ENCODE measurements at regions not wholly inside any gene's neighbourhood (a gene's known extent, or its start where the extent isn't known, plus 50 kb on each side); places are given as distances from the start of the nearest gene placed in this dataset.

DNA sequence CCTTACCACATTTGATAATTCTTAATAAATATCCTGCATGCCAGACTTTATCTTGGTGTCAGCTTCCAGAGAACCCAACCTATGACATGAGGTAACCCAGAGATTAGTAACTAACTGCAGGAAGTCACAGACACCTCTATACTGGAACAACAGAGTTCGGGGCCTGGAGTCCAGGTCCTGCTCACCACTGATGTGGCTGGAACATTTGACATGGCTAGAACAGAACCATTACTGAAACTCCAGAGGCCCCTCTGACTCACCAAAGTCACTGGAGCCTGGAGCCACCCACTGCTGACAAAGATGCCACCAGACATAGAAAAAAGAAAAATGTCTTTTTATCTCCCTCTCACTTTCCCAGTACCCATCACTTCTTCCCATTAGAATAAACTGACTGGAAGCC lies 403.7 kb downstream of the MID1IP1 start:
- no peaks in the 10 kb centered on the region for H3K79me2 ChIP-seq (ENCODE audit: control insufficient read depth, insufficient read depth, low read length)
- ChIA-PET POLR2A (interaction anchor here (0.6 kb wide), 1 partner anchor 776 kb away, joined by 4 read pairs; no protein-coding TSS in a partner anchor), CTCF (ENCODE audit: low intra/inter-chr PET ratio) (no interaction called here)
- WGBS (ENCODE audit: insufficient coverage, low coverage, missing lambda C conversion rate), result 0% methylated on average over 1 of the region's 1 CpG
- H3K9ac ChIP-seq (ENCODE audit: insufficient read depth in 1 of 2, low read depth in 2 of 2, low read length in 2 of 2), result no peak overlapping the region
- no peak for DNase-seq (ENCODE audit: extremely low read depth in 1 of 4, low spot score in 3 of 4)
- no peak overlapping the region for H3K4me2 ChIP-seq (ENCODE audit: insufficient read depth, low read length)
- no peaks in the 10 kb centered on the region; a peak in 2 of 5 replicates for H3K27me3 ChIP-seq (ENCODE audit: control insufficient read depth in 2 of 2, insufficient read depth in 2 of 2, low read length in 2 of 2)
- H3K9me3 ChIP-seq (replicated peaks; ENCODE audit: control insufficient read depth, insufficient read depth, low read depth, low read length), result no peaks in the 10 kb centered on the region
- in situ Hi-C loops (cut with MboI) (no loop called here), intact Hi-C loops (cut with micrococcal nuclease) (no loop called here)
- H2AFZ ChIP-seq (ENCODE audit: low read depth, low read length), result no peak overlapping the region
- H4K20me1 ChIP-seq (replicated peaks; ENCODE audit: control insufficient read depth, insufficient read depth, low read length), result no peaks in the 10 kb centered on the region
- no peak overlapping the region for H3K27ac ChIP-seq (ENCODE audit: extremely low read depth, low read depth, low read length)
- no peaks in the 10 kb centered on the region for H3K36me3 ChIP-seq (ENCODE audit: control insufficient read depth, insufficient read depth, low read length)
- no peaks in the 10 kb centered on the region for H3K9me1 ChIP-seq (ENCODE audit: control insufficient read depth, insufficient read depth, low read length)
- ATAC-seq, result no peak
- peaks cover 0 to 8% of the 10 kb centered on the region in 2 experiments; a peak in 2 of 5 replicates for H3K4me1 ChIP-seq (replicated peaks in 1 of 2; ENCODE audit: control insufficient read depth in 2 of 2, insufficient read depth in 2 of 2, low read length in 2 of 2)
- no TSS peak for BruUV-seq (replicated peaks)
- FAIRE-seq, result no peak
- H3K4me3 ChIP-seq, result no peak overlapping the region
- TF ChIP-seq NCOA4 (IDR thresholded peaks at IDR 0.05; ENCODE audit: partially characterized antibody) (no peak), GABPB2 (CRISPR knock-in tag; conservative IDR thresholded peaks at IDR 0.05) (no peak), ZBTB7A (IDR thresholded peaks at IDR 0.05; ENCODE audit: borderline replicate concordance, control insufficient read depth, low read depth, low read length) (no peak), SAFB2 (IDR thresholded peaks at IDR 0.05; ENCODE audit: borderline replicate concordance, low read depth, low read length, severe bottlenecking) (no peak), RNF2 (IDR thresholded peaks at IDR 0.05) (no peak), HSF4 (CRISPR knock-in tag; IDR thresholded peaks at IDR 0.05; ENCODE audit: borderline replicate concordance) (no peak), NR1H2 (CRISPR knock-in tag; IDR thresholded peaks at IDR 0.05) (no peak), PHF20 (IDR thresholded peaks at IDR 0.05; ENCODE audit: partially characterized antibody) (no peak)
- TF ChIP-seq, protein P1, sequence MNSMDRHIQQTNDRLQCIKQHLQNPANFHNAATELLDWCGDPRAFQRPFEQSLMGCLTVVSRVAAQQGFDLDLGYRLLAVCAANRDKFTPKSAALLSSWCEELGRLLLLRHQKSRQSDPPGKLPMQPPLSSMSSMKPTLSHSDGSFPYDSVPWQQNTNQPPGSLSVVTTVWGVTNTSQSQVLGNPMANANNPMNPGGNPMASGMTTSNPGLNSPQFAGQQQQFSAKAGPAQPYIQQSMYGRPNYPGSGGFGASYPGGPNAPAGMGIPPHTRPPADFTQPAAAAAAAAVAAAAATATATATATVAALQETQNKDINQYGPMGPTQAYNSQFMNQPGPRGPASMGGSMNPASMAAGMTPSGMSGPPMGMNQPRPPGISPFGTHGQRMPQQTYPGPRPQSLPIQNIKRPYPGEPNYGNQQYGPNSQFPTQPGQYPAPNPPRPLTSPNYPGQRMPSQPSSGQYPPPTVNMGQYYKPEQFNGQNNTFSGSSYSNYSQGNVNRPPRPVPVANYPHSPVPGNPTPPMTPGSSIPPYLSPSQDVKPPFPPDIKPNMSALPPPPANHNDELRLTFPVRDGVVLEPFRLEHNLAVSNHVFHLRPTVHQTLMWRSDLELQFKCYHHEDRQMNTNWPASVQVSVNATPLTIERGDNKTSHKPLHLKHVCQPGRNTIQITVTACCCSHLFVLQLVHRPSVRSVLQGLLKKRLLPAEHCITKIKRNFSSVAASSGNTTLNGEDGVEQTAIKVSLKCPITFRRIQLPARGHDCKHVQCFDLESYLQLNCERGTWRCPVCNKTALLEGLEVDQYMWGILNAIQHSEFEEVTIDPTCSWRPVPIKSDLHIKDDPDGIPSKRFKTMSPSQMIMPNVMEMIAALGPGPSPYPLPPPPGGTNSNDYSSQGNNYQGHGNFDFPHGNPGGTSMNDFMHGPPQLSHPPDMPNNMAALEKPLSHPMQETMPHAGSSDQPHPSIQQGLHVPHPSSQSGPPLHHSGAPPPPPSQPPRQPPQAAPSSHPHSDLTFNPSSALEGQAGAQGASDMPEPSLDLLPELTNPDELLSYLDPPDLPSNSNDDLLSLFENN (IDR thresholded peaks at IDR 0.05; ENCODE audit: low read depth in 2 of 2, low read length in 2 of 2), result no peak
- TF ChIP-seq, protein P2, sequence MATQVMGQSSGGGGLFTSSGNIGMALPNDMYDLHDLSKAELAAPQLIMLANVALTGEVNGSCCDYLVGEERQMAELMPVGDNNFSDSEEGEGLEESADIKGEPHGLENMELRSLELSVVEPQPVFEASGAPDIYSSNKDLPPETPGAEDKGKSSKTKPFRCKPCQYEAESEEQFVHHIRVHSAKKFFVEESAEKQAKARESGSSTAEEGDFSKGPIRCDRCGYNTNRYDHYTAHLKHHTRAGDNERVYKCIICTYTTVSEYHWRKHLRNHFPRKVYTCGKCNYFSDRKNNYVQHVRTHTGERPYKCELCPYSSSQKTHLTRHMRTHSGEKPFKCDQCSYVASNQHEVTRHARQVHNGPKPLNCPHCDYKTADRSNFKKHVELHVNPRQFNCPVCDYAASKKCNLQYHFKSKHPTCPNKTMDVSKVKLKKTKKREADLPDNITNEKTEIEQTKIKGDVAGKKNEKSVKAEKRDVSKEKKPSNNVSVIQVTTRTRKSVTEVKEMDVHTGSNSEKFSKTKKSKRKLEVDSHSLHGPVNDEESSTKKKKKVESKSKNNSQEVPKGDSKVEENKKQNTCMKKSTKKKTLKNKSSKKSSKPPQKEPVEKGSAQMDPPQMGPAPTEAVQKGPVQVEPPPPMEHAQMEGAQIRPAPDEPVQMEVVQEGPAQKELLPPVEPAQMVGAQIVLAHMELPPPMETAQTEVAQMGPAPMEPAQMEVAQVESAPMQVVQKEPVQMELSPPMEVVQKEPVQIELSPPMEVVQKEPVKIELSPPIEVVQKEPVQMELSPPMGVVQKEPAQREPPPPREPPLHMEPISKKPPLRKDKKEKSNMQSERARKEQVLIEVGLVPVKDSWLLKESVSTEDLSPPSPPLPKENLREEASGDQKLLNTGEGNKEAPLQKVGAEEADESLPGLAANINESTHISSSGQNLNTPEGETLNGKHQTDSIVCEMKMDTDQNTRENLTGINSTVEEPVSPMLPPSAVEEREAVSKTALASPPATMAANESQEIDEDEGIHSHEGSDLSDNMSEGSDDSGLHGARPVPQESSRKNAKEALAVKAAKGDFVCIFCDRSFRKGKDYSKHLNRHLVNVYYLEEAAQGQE (IDR thresholded peaks at IDR 0.05; ENCODE audit: borderline replicate concordance), result no peak
- TF ChIP-seq, protein P2 (CRISPR knock-in tag; IDR thresholded peaks at IDR 0.05; ENCODE audit: low read depth), result no peak
- TF ChIP-seq, protein P3, sequence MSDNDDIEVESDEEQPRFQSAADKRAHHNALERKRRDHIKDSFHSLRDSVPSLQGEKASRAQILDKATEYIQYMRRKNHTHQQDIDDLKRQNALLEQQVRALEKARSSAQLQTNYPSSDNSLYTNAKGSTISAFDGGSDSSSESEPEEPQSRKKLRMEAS (CRISPR knock-in tag; IDR thresholded peaks at IDR 0.05), result no peak
